NCI-H526 (cell line): ENCODE measurements at regions not wholly inside any gene's neighbourhood (a gene's known extent, or its start where the extent isn't known, plus 50 kb on each side); places are given as distances from the start of the nearest gene placed in this dataset.
"Not testable (repeated sequence)": the region's sequence is repeated elsewhere in the genome, so short reads cannot be mapped to it uniquely, and the experiment has no call there.

Experiments used
- DNase-seq, 2 experiments: peaks; one replicate each; lab custom pipeline; 2025; lab: John Stamatoyannopoulos, UW

DNA sequence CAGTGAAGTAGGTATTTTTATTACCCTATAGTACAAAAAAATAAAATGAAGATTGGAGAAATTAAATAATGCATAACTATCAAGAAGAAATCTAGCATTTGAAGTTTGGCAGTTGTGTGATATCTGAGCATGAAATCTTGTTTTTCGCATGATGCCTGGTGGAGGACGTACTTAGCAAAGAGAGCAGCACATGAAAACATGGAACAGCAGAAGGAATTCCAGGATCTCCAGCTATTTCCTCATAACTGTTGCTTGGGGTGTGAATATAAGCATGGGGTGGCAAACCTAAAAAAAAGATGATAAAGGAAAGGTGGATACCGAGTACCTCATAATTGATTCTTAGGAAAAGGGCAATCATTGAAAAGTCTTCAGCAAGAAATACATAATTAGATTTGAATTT, 174.3 kb upstream of the FAM3C start:
- no peak for DNase-seq

GRCh38 chr7:121563177-121563576, 167.1 kb upstream of the FAM3C start:
- no peak for DNase-seq

DNA sequence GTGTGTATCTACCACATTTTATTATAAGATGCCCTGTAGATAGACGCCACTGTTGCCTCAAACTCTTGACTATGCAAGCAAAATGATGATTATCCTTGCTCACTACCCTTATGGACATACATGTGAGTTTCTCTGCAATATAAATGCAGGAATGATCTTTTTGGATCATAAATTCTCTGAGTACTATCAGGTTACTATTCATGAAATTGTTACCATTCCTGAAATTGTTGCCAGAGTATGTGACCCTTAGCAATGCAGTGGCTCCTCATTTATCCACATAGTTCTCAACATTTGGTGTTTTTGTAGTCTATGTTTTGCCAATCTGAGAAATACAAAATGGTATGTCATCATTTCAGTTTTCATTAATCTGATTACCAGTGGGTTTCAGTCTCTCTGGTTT, 166.2 kb upstream of the FAM3C start:
- DNase-seq: no peak

GRCh38 chr7:121561717-121562116, 165.6 kb upstream of the FAM3C start:
- no peak for DNase-seq

GRCh38 chr7:121560267-121560990, 164.3 kb upstream of the FAM3C start:
- DNase-seq: no peak

DNA sequence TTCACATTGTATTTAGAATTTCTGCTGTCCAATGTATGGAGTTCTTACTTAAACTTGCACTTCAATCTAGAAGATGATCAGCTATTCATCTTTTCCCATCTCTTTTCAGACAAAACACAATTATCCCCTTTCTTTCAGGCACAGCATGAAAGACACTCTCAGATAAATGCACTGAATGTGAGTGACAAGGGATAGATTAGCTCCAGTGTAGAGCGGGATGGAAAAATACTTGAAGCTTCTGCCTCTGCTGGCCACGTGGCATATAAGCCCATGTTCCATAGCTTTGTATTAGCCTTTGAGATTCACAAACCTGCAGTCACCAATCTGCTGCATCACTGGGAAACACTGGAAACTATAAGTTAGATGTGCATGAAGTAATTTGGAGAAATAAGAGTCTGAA, 162.2 kb upstream of the FAM3C start:
- peak in 1 of 2 experiments; percentile 28 for DNase-seq

GRCh38 chr7:121557034-121557892, 161.2 kb upstream of the FAM3C start:
- DNase-seq: no peak

- no peak for DNase-seq
Observed at GRCh38 chr7:121555558-121555957, 159.4 kb upstream of the FAM3C start.

DNA sequence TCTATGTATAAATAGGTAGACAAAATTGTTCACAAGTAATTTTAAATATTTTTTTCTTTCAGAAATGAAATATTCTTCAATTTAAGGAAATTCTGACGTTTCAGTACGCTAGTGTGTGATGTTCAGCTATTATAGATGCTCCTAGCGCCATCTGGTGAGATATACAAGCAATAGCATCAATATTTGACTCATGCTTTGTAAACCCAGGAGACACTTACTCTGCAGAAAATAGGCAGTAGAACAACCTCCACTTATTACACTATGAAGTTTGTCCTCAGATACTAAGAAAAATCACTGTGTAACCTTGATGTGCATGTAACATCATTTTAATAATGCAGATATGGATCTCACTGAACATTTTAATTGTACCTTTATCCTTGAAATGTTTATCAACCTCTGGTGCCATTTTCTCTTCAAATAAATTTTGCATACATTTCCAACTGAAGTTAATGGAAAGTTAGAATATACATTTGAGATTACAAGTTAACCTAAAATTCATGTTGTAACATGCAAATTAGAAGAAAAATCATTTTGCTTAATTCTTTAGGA, 151.5 kb upstream of the FAM3C start:
- DNase-seq: peak; percentile 37 to 82

GRCh38 chr7:121546632-121547543, 150.8 kb upstream of the FAM3C start:
- peak in 1 of 2 experiments; percentile 58 for DNase-seq

- DNase-seq: no peak
Observed at GRCh38 chr7:121545418-121545817, 149.3 kb upstream of the FAM3C start.

GRCh38 chr7:121544726-121545125, 148.6 kb upstream of the FAM3C start:
- DNase-seq: no peak

GRCh38 chr7:121544238-121544637, 148.1 kb upstream of the FAM3C start:
- no peak for DNase-seq

DNA sequence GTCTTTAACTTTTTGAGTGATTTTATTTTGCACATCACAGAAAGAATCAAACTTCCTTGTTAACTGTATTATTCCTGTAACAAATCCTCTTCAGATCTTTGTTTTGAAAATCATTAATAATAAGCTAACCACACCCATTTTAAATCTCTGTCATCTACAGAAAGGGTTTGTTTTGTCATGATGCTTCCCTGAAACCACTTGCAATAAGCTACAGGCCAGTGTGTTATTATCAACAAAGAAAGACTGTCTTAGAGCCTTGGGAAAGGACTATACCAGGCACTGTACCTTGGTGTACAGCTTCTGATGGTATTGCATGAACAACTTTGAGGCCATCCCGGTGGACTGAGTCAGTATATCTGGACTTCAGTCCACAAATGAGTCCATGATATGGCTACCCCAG, 145.3 kb upstream of the FAM3C start:
- no peak for DNase-seq

GRCh38 chr7:121540138-121540537, 144.0 kb upstream of the FAM3C start:
- no peak for DNase-seq

DNA sequence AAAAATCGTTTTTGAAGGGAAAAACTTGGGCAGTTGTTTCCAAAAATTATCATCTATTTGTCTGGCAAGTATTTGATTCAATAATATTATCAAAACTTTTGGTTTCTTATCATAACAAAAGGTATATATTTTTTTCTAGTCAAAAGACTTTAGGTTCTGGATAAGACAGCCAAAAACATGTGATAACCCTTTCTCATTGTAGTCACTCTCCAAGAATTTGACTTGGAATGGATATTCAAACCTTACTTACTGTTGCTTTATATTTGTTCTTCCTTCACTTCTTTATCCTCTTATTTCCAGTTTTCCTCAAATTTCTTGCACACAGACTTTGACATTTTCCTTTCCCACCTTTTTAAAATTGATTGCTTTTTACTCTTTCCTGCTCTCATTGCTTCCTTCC, 140.9 kb upstream of the FAM3C start:
- no peak for DNase-seq

- DNase-seq: no peak
Observed at GRCh38 chr7:121531175-121532070, 135.3 kb upstream of the FAM3C start.

DNA sequence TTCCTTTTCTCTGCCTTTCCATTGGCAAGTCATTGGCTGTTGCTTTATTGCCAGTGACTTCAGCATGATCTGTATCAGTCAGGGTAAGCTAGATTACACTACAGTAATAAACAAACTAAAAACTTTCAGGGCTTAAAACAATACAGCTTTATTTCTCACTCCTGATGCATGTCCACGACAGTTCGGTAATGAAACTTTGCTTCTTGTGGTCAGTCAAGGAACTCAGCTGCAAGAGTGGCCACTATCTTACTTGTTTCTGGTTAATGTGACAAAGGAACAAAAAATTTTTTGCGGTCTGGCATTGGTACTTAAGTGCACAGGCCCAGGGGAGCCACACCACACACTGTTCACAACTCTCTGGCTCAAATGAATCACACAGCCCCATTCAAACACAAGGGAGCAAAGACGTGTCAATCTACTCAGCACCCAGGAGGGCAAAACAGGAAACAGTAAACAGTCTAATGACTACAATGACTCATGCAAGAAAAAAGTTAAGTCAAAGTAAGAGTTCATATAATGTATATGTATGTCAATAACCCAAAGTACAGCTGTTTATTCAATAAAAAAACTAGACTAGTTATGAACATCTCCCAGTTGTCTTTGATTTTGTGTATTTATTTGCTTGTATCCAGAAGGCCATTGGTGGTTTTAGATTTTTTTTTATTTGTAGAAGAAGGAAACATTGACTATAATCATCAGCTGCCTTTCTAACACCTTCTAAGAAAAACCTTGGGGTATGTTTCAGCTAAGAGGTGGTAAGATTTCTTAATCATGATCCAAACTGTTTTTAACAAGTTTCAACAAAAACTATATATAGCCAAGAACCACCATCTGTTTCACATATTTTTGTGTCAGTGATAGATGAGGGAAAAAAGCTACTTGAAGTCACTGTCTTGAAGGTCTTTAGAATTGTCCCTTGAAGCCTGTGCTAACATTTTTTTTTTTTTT, 134.4 kb upstream of the FAM3C start:
- DNase-seq: no peak

- no peak for DNase-seq
Observed at GRCh38 chr7:121529003-121529402, 132.9 kb upstream of the FAM3C start.

GRCh38 chr7:121526210-121526609, 130.1 kb upstream of the FAM3C start:
- DNase-seq: not testable (repeated sequence)
